GM12891 (cell line): ENCODE measurements at regions not wholly inside any gene's neighbourhood (a gene's known extent, or its start where the extent isn't known, plus 50 kb on each side); places are given as distances from the start of the nearest gene placed in this dataset.

Source experiments
- POLR2A ChIP-seq: IDR thresholded peaks from 2 replicates; pipeline ENCODE4 v1.6.1; 2011; ENCODE audit warnings: low read depth, low read length, control low read depth
- POLR2AphosphoS5 ChIP-seq: IDR thresholded peaks from 2 replicates; pipeline ENCODE4 v1.6.1; 2011; ENCODE audit warnings: low read depth, low read length, control low read depth
- POU2F2 ChIP-seq: IDR thresholded peaks from 2 replicates; pipeline ENCODE4 v1.6.1; 2011; ENCODE audit warnings: low read depth, mild to moderate bottlenecking, control low read depth, low read length, moderate library complexity

- TF ChIP-seq POLR2A: no peak
- no peak for TF ChIP-seq POLR2AphosphoS5
- no peak for TF ChIP-seq POU2F2
These were observed 59.5 kb upstream of the CAV2 start for GRCh38 chr7:116439841-116440549.
